Calu3 (cell line): ENCODE measurements at regions not wholly inside any gene's neighbourhood (a gene's known extent, or its start where the extent isn't known, plus 50 kb on each side); places are given as distances from the start of the nearest gene placed in this dataset.

Experiments
- BruUV-seq: library from RNA; stranded (reverse); fragments of 400-500 nt; replicated peaks from 2 replicates; lab custom pipeline; 2021; lab: Mats Ljungman, UMichigan
- CTCF ChIA-PET: fragments of 300-600 bp; sonication (Branson Sonifier 250); formaldehyde crosslinking; loops from one replicate; lab custom pipeline; 2022; ENCODE audit warnings: antibody characterized with exemption; lab: Charles Lee
- DNase-seq: peaks from one replicate; pipeline ENCODE4 v3.0.0; 2022
- H3K27ac Mint-ChIP-seq: one replicate; pipeline ENCODE4 v1.8.0; 2022; ENCODE audit warnings: mixed read lengths; ENCODE audit not compliant: unreplicated experiment
- H3K27me3 Mint-ChIP-seq: one replicate; pipeline ENCODE4 v1.8.0; 2022; ENCODE audit warnings: mixed read lengths; ENCODE audit not compliant: unreplicated experiment
- H3K36me3 Mint-ChIP-seq: one replicate; pipeline ENCODE4 v1.8.0; 2022; ENCODE audit warnings: mild to moderate bottlenecking, moderate library complexity, mixed read lengths; ENCODE audit not compliant: insufficient read depth, unreplicated experiment
- H3K4me1 Mint-ChIP-seq: one replicate; pipeline ENCODE4 v1.8.0; 2022; ENCODE audit warnings: mild to moderate bottlenecking, low read depth, mixed read lengths; ENCODE audit not compliant: unreplicated experiment
- H3K4me3 Mint-ChIP-seq: one replicate; pipeline ENCODE4 v1.8.0; 2022; ENCODE audit warnings: mild to moderate bottlenecking, low read depth, moderate library complexity, mixed read lengths; ENCODE audit not compliant: unreplicated experiment
- H3K9me3 Mint-ChIP-seq: one replicate; pipeline ENCODE4 v1.8.0; 2022; ENCODE audit warnings: low read depth, mixed read lengths; ENCODE audit not compliant: unreplicated experiment
- CTCF ChIP-seq: fragments of 200-600 bp; IDR thresholded peaks from one replicate; pipeline ENCODE4 v1.8.0; 2022; ENCODE audit warnings: antibody characterized with exemption; ENCODE audit not compliant: unreplicated experiment
- intact Hi-C: fragments of 100-400 bp; cut with micrococcal nuclease; formaldehyde crosslinking; loops from one replicate; pipeline ENCODE4 v1.10.0; 2022; ENCODE audit not compliant: unreplicated experiment

- Mint-ChIP-seq H3K36me3 (no peaks in the 10 kb centered on the region), H3K27me3 (no peaks in the 10 kb centered on the region), H3K27ac (no peak overlapping the region), H3K4me3 (no peak overlapping the region), H3K9me3 (no peaks in the 10 kb centered on the region), H3K4me1 (no peaks in the 10 kb centered on the region)
- TF ChIP-seq CTCF: no peak
- DNase-seq: no peak
- CTCF ChIA-PET: no interaction called here
- intact Hi-C loops: no loop called here
- BruUV-seq: no TSS peak
Observed at GRCh38 chr1:98487620-98488019, 173.9 kb upstream of the SNX7 start.

GRCh38 chr1:98482611-98483010 lies 178.9 kb upstream of the SNX7 start:
- Mint-ChIP-seq H3K4me1 (no peaks in the 10 kb centered on the region), H3K36me3 (no peaks in the 10 kb centered on the region), H3K4me3 (no peak overlapping the region), H3K27me3 (no peaks in the 10 kb centered on the region), H3K9me3 (no peaks in the 10 kb centered on the region), H3K27ac (no peak overlapping the region)
- CTCF ChIA-PET: no interaction called here
- DNase-seq: no peak
- BruUV-seq: no TSS peak
- intact Hi-C loops: no loop called here
- TF ChIP-seq CTCF: no peak

GRCh38 chr1:98480271-98480670 lies 181.2 kb upstream of the SNX7 start:
- intact Hi-C loops: no loop called here
- no peak overlapping the region for H3K27ac Mint-ChIP-seq
- BruUV-seq: no TSS peak

GRCh38 chr1:98478121-98478520 lies 183.4 kb upstream of the SNX7 start:
- H3K9me3 Mint-ChIP-seq: no peaks in the 10 kb centered on the region
- no peaks in the 10 kb centered on the region for H3K4me1 Mint-ChIP-seq
- H3K36me3 Mint-ChIP-seq: no peaks in the 10 kb centered on the region
- no peak overlapping the region for H3K27ac Mint-ChIP-seq
- no TSS peak for BruUV-seq
- CTCF ChIA-PET: no interaction called here
- H3K4me3 Mint-ChIP-seq: no peak overlapping the region
- no peak for DNase-seq
- intact Hi-C loops: no loop called here
- no peak for TF ChIP-seq CTCF
- H3K27me3 Mint-ChIP-seq: no peaks in the 10 kb centered on the region

More at GRCh38 chr1:98480271-98480670, 181.2 kb upstream of the SNX7 start:
- Mint-ChIP-seq H3K4me1 (no peaks in the 10 kb centered on the region), H3K27me3 (no peaks in the 10 kb centered on the region), H3K4me3 (no peak overlapping the region), H3K36me3 (no peaks in the 10 kb centered on the region), H3K9me3 (no peaks in the 10 kb centered on the region)
- CTCF ChIA-PET: no interaction called here
- no peak for TF ChIP-seq CTCF
- no peak for DNase-seq
